GM23248 (cell line): ENCODE measurements at regions not wholly inside any gene's neighbourhood (a gene's known extent, or its start where the extent isn't known, plus 50 kb on each side); places are given as distances from the start of the nearest gene placed in this dataset.

Experiments
- EZH2 ChIP-seq: fragments of 200-600 bp; sonication (generic); IDR thresholded peaks from 2 replicates; pipeline ENCODE4 v1.6.1; 2018; ENCODE audit warnings: antibody characterized with exemption, mild to moderate bottlenecking; ENCODE audit not compliant: insufficient read depth, poor library complexity, severe bottlenecking
- EZH2phosphoT487 ChIP-seq: fragments of 200-600 bp; sonication (generic); IDR thresholded peaks from 2 replicates; pipeline ENCODE4 v1.6.1; 2018; ENCODE audit warnings: antibody characterized with exemption, moderate library complexity, mild to moderate bottlenecking, low read depth; ENCODE audit not compliant: insufficient read depth

GRCh38 chr19:20414120-20414519 is 151.5 kb downstream of the ZNF737 start:
- TF ChIP-seq EZH2 (no peak), EZH2phosphoT487 (no peak)
